ENCODE measurements at regions not wholly inside any gene's neighbourhood (a gene's known extent, or its start where the extent isn't known, plus 50 kb on each side); places are given as distances from the start of the nearest gene placed in this dataset.

GRCh38 chr6:148169706-148170105 is 172.9 kb upstream of the SASH1 start (continued):
- TF ChIP-seq, protein P1, sequence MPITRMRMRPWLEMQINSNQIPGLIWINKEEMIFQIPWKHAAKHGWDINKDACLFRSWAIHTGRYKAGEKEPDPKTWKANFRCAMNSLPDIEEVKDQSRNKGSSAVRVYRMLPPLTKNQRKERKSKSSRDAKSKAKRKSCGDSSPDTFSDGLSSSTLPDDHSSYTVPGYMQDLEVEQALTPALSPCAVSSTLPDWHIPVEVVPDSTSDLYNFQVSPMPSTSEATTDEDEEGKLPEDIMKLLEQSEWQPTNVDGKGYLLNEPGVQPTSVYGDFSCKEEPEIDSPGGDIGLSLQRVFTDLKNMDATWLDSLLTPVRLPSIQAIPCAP (CRISPR knock-in tag; IDR thresholded peaks at IDR 0.05), result no peak
- TF ChIP-seq STAT6 (CRISPR knock-in tag; conservative IDR thresholded peaks at IDR 0.05; ENCODE audit: low read depth), result no peak
- no peak for TF ChIP-seq ARID4B (CRISPR knock-in tag; IDR thresholded peaks at IDR 0.05; ENCODE audit: borderline replicate concordance)
- no peak for TF ChIP-seq SOX15 (CRISPR knock-in tag; IDR thresholded peaks at IDR 0.05)
- TF ChIP-seq, protein P2, sequence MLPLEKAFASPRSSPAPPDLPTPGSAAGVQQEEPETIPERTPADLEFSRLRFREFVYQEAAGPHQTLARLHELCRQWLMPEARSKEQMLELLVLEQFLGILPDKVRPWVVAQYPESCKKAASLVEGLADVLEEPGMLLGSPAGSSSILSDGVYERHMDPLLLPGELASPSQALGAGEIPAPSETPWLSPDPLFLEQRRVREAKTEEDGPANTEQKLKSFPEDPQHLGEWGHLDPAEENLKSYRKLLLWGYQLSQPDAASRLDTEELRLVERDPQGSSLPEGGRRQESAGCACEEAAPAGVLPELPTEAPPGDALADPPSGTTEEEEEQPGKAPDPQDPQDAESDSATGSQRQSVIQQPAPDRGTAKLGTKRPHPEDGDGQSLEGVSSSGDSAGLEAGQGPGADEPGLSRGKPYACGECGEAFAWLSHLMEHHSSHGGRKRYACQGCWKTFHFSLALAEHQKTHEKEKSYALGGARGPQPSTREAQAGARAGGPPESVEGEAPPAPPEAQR (CRISPR knock-in tag; IDR thresholded peaks at IDR 0.05), result no peak
- TF ChIP-seq ZNF671 (CRISPR knock-in tag; IDR thresholded peaks at IDR 0.05), result no peak
- no peak for TF ChIP-seq ZNF425 (CRISPR knock-in tag; conservative IDR thresholded peaks at IDR 0.05)

DNA sequence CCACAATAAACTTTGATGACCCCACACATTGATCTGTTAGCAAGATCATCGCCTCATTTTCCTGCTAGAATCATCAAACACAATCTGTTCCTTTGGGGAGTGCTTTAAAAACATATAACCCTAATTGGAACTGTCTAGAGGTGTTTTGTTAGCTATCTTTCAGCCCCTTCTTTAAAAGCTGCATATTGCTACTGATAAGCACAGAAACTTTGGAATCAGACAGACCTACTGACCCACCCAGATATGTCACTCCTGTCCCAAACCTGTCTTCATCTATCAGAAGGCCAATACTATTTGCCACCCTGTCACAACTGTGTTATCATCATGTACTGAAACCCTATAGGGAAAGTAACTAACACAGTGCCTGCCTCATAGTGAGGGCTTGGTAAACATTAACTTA is 172.4 kb upstream of the SASH1 start:
- Mint-ChIP-seq H3K9me3 (no peaks in the 10 kb centered on the region), H3K27me3 (ENCODE audit: low read depth) (no peaks in the 10 kb centered on the region), H3K36me3 (no peaks in the 10 kb centered on the region), H3K27ac (no peak overlapping the region), H3K4me1 (peaks cover 7% of the 10 kb centered on the region), H3K4me3 (no peak overlapping the region)
- ATAC-seq (no peak), DNase-seq (ENCODE audit: low spot score) (no peak)
- POLR2A ChIA-PET, result interaction anchor here (0.7 kb wide), 1 partner anchor 431 kb away, joined by 7 read pairs; no protein-coding TSS in a partner anchor
- TF ChIP-seq MAX (CRISPR knock-in tag; IDR thresholded peaks at IDR 0.05), result no peak
- no peak for TF ChIP-seq E2F5 (CRISPR knock-in tag; IDR thresholded peaks at IDR 0.05)
- no peak for TF ChIP-seq NFYB (CRISPR knock-in tag; conservative IDR thresholded peaks at IDR 0.05; ENCODE audit: low read depth)
- no peak for TF ChIP-seq AFF4 (CRISPR knock-in tag; IDR thresholded peaks at IDR 0.05; ENCODE audit: borderline replicate concordance)
- no peak for TF ChIP-seq HMGA2 (CRISPR knock-in tag; IDR thresholded peaks at IDR 0.05)
- TF ChIP-seq, protein P3, sequence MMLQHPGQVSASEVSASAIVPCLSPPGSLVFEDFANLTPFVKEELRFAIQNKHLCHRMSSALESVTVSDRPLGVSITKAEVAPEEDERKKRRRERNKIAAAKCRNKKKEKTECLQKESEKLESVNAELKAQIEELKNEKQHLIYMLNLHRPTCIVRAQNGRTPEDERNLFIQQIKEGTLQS (CRISPR knock-in tag; conservative IDR thresholded peaks at IDR 0.05), result no peak
- TF ChIP-seq FOXP4 (CRISPR knock-in tag; IDR thresholded peaks at IDR 0.05), result no peak
- no peak for TF ChIP-seq EMX1 (CRISPR knock-in tag; IDR thresholded peaks at IDR 0.05)
- no peak for TF ChIP-seq ZNF396 (CRISPR knock-in tag; IDR thresholded peaks at IDR 0.05; ENCODE audit: borderline replicate concordance)
- CTCF ChIA-PET, result interaction anchor here (1.0 kb wide), 1 partner anchor 10 kb away, joined by 10 read pairs; no protein-coding TSS in a partner anchor
